GM19372 (cell line): ENCODE measurements at regions not wholly inside any gene's neighbourhood (a gene's known extent, or its start where the extent isn't known, plus 50 kb on each side); places are given as distances from the start of the nearest gene placed in this dataset.
"Not testable (repeated sequence)": the region's sequence is repeated elsewhere in the genome, so short reads cannot be mapped to it uniquely, and the experiment has no call there.

Experiments
- ATAC-seq: cut with Tn5 transposase; IDR thresholded peaks from one replicate; pipeline ENCODE4 v1.9.1; 2021; ENCODE audit warnings: mild to moderate bottlenecking, low read depth, moderate library complexity; ENCODE audit not compliant: unreplicated experiment

DNA sequence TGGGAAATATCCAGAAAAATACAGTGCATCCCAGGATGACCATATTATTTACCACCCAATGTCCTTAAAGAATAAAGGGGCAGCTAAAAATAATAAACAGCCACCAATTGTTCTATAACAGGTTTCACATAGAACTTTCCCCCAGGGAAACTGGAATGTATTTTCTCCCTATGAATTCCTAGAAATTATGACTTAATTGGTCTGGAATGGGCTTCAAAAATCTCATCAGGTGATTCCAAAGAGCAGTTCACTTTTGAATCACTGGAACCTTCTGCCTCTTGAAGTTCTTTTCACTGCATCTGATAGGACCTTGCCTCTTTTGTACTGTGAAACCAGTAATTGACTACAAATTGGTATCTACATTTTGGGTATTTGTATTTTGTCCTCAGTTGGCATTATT, 119.3 kb downstream of the ZNF330 start:
- no peak for ATAC-seq

DNA sequence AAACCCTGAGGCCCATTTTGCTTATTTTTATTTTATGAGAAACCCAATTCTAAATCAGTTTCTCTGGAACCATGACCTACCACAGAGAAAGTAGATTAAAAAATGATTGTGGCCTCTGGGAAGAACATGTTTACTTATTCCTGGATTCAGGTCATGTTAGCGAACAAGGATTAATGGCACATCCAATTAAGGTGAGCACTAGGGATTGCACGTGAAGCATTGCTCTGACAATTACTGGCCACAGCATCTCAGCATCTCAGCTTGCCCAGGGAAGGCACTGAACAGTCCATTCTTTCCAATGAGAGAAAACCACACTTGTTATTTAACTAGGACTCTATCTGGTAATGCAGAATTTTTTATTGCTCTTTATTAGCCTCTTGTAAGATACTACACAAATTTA, 119.8 kb downstream of the ZNF330 start:
- no peak for ATAC-seq

DNA sequence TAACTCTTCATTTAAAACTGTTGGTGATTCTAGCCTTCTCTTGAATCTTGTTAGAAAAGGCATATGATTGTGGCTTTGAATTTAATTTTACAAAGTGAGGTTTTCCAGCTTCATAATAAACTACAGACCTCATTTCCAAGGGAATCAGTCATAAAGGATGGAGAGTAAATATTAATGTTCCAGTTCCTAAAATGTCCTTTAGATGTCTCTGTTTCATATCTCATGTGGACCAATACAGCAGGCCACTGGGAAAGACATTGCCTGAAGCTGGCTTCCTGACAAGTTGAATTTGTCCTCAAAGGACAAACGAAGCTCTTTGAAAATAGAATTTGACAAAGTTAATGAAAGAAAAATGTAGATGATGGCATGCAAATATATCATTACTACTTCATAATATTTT, 125.4 kb downstream of the ZNF330 start:
- ATAC-seq = no peak

DNA sequence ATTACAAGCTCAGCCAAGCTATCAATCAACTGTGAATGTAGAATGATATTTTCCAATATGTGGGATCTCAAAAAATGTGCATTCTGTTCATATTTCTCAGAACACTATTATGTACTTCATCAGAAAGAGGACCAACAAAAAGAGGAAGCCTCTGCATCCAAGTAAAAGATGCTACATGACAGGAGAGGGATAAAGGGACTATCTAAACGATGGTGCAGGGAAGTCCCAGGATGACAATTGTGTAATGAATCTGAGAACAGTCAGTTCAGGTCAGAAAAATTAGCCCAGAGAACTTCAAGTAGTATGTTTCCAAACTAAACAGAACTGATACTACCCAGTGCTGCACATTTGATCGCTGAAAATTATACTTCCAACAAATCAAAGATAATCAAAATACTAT, 127.0 kb downstream of the ZNF330 start:
- no peak for ATAC-seq

DNA sequence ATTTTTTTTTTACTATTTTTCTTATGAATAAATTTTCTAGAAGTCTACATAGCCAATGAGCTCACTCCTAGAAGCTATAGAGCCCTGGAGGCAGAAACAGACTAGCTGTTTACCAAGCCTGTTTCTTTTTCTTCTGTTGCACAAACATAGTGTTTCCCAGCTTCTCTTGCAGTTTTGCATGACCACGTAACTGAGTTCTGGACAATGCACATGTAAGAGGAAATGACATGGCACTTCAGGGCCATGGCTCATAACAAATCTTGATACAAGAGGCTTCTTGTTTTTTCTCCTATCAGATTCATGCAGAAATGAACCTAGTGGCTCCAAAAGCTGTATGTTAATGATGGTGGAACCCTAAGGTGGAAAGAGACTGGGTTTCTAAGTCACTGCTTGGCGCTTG, 127.4 kb downstream of the ZNF330 start:
- peak; percentile 30 for ATAC-seq

DNA sequence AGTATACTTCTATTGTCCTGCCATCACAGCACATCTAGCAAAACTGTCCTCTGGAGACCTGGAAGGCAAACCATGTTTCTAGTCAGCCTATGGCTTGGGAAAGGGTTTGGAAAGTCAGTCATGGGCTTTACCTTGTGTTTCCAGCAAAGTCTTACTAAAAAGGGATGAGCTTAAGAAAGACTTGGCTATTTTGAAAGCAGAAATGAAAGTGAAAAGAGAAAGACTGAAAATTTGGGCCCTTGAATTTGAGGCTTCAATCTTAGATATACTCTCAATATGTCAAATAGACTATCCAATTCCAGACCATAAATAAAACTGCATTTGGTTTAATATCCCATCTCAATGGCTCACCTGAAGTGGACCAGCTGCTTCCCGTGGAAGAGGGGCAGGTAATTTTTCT, 127.9 kb downstream of the ZNF330 start:
- peak; percentile 39 for ATAC-seq

DNA sequence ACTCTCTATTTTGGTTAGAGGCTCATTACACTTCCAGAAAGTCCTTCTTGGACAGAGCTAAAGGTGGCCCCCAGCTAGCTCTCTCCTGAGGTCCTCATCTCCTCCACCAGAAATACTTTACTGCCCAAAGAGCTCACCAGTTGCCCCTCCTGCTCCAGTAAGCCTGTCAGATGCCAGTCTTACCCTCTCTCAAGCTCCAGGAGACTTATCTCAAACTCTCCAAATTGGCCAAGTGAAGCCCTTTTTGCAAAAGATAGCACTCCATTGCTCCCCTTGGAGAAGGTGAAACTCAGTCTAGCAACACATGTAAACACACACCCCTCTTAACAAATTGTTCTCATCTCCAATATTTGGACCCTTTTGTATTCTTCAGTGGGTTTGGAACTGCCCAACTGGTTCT, 128.5 kb downstream of the ZNF330 start:
- no peak for ATAC-seq

DNA sequence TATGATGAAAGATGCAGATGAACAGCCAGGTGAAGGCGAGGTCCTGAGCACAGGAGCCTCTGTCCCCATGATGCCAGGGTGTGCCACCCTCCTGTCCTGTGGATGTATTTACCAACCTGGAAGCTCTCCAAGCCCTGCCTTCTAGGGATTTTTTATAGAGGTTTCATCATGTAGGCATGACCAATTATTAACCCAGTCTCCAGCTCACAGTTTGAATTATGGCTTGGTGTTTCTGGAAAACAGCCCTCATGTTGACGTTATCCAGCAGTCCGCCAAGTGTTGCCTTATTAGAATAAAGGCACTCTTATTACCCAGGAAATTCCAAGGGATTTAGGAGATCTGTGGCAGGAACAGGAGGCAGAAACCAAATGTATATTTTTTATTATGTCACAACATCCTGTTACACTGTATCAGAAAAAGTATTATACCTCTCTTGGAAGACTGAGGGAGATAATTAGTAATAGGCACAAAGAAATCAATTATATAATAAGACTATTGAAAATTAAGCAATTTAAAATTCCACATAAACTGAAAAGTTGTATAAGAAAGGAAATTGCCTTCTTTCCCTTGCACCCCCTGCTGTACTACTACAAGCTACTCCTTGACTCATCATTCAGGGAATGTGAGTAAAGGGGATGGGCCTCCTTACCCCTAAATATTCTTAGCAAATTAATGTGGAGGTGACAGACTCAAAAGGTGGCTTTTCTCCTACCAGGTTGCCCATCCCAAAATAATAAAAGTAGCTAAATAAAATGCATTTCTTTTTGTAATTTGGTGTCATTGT, 129.6 kb downstream of the ZNF330 start:
- ATAC-seq = no peak

DNA sequence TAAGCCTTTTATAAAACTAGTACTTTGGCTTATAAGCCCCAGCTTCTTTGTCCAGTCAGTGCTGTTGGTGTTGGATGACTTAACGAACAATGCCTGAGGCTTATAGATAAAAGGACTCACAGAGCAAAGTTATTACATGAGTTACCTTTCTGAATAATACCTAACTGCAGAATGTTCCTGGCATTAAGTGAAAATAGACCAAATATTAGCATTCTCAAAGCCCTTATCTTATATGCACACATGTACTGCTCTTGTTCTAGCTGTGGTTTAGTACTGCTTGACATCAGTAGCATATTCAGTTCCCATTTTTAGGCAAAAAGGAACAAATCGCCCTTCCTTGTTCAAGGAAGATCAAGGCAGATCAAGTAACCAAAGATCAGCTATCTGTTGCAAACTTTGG, 131.6 kb downstream of the ZNF330 start:
- no peak for ATAC-seq

DNA sequence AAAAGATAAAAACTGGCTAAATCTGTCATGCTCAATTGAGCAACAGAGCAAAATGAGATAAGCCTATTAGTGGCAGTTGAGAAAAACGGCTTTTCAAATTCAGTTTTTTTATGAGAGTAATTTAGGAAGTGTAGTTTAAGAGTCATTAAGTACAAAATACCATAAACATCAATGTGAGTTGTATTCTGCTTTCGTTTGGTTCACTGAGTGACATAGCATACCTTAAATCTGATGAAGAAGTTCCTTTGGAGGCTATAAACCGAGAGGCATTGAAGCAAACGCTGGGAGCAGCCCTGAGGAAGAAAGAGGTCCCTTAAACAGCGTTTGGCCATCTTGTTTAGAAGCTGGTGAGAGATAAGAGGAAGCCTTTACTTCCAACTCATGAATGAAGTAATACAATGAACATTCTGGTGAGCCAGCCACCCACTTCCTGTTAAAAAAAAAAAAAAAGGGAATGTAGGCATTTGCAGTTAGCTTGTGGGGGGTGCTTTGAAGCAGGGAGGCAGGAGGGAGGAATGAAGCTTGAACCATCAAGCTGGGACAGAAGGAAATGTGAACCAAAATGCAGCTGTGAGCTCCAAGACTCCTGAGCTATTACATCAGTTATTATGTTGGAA, 132.3 kb downstream of the ZNF330 start:
- ATAC-seq = no peak

DNA sequence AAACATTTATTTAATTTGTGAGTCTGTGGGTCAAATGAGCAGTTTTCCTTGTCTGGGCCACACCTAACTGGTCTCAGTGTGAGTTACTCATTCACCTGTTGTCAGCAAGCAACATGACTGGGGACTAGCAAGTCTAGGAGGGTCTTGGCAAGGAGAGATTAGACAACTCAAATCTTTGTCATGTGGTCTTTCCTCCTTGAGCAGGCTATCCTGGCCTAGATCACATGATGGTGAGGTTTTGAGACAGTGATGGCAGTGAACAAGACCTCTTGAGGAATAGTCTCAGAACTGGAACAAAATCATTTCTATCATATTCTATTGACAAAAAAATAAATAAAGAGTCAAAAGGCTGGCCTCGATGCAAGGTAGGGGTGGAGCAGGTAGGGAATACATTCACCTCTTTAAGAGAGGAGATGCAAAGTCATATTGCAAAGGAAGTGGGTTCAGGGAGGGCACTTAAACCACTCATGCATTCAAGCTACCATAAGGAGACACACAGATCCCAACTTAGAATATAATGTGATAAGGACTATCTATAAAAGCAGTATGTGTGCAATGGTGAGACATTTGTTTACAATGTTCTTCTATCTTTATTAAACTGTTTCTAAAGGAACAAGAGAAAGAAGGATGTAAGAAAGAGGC, 135.7 kb downstream of the ZNF330 start:
- no peak for ATAC-seq

DNA sequence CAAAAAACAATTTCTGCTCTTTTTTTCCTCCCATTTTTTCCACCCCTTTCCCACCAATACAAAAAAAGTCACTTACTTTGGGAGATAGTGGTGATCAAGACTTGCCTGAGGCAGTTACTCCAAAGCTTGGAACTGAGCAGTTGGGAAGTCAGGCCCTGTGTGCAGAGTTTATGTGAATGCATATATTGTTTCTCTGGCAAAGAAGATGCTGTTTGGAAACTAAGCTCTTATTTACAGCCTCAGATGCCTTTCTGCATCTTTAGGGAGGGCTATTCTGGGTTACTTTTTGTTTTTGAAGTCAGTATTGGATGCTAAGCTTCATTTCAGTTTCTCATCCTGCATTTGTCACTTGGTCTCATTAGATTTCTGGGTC, 136.3 kb downstream of the ZNF330 start:
- ATAC-seq = no peak

DNA sequence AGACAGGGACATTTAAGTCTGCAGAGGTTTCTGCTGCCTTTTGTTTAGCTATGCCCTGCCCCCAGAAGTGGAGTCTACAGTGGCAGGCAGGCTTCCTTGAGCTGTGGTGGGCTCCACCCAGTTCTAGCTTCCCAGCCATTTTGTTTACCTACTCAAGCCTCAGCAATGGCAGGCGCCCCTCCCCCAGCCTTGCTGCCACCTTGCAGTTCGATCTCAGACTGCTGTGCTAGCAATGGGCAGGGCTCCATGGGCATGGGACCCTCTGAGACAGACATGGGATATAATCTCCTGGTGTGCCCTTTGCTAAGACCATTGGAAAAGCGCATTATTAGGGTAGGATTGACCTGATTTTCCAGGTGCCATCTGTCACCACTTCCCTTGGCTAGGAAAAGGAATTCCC, 147.5 kb downstream of the ZNF330 start:
- ATAC-seq = not testable (repeated sequence)

DNA sequence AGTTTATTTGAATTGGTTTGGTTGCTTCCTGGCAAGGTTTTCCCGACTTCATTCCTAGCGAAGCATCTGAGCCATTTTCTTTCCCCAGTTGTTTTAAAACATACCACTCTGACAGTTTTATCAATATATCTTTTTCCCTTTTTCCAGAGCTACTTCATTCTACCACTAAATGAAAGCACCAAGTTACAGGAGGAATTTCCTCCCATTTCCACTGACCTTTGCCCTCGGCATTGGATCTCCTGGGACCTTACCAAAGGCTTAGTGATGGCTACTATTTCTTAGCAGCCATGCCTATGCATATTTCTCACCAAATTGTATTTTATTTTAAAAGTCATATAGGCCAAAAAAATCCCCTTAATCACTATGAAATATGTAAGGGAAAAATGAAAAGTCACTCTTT, 150.5 kb downstream of the ZNF330 start:
- ATAC-seq = no peak

DNA sequence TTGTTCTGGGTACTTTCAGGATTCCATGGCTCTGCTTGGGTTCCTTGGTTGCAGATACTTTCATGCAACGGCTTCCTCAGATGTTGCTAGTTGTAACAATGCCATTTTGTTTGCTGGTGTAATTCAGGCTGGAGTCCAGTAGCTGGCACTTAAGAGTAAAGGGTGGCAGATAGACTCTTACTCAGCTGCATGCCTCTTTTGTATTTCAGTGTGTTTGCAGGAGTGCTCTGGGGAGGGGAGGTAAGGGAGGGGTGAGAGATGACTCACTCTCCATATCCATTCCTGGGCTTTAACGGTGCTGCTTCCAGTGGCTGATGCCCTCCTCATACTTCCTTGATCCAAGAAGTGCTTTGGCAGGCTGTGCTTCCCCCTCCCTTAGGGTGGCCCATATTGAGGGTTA, 155.2 kb downstream of the ZNF330 start:
- ATAC-seq = no peak

DNA sequence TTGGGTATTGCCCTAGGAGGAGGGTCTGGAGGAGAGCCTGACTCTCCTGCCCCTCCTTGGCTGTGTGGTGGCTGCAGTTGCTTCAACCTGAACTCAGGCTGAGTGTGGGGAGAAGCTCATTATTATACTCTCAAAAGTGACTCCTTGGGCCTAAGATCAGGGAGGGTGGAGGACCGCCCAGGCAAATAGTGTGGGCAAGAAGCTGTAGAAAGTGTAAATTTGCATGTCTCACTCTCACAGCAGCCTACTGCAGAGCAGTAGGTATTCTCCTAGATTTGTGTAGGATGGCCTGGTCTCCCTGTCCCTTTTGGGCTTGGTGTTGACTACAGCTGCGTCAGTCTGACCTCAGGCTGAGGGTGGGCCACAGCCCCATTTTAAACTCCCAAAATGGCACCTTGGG, 156.1 kb downstream of the ZNF330 start:
- no peak for ATAC-seq

DNA sequence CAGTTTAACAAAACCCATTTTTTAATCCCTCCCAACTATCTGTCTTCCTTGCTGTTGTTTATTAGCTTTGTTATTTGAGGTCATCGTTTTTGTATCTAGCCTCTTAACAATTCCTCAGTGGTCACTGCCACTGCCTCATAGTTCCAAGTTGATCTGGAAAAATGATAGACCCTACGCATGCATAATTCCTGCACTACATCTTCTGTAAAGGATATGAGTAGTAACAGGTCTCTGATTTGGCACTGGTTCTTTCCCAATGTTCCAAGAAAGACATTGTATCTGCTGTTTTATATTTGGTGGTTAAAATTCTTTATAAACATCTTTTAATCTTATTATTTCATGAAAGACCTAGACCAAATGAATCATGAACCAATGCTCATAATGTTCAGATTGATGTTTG, 166.6 kb downstream of the ZNF330 start:
- no peak for ATAC-seq

DNA sequence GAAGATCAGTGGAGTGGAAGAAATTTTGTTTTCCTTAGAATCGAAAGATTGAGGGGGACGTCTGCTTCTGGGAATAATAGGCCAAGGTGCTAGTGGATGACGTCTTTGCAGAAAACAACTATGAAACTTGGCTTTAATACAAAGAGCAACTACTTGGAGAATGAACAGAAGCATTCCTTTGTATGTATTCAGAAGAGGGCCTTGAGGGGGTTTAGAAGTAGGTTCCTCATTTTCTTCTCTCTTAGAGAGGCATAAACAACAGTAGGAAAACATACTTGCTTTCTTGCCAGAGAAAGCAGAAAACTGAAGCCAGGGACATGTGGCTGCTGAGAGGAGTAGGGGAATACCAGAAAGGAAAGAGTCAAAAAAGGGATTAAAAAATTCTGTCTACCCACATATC, 167.8 kb downstream of the ZNF330 start:
- ATAC-seq = no peak

DNA sequence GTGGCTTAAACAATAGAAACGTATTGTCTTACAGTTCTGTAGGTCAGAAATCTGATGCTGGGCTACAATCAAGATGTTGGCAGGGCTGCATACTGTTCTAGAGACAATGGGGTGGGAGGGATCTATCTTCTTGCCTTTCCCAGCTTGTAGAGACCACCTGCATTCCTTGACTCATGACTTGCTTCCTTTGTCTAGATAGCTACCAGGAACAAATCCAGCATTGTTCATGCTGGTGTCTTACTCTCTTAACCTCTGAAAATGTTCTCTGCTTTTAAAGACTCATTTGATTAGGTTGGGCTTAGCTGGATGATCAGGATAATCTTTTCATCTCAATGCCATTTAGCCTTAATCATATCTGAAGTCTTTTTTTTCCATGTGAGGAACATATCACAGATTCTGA, 169.0 kb downstream of the ZNF330 start:
- ATAC-seq = no peak

DNA sequence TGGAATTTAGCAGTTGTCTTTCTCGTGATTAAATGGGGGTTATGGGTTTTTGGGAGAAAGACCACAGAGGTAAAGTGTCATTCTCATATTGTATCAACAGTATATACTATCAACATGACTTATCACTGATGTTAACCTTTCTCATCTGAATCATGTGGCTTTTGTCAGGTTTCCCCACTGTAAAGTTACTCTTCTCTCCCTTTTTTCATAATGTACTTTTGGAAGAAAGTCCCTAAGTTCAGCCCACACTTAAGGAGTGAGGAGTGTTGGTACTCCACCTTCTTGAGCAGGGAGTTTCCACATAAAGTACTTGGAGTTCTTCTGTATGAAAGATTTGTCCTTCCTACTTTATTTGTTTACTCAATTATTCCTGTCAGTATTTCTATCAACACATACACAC, 169.9 kb downstream of the ZNF330 start:
- no peak for ATAC-seq

DNA sequence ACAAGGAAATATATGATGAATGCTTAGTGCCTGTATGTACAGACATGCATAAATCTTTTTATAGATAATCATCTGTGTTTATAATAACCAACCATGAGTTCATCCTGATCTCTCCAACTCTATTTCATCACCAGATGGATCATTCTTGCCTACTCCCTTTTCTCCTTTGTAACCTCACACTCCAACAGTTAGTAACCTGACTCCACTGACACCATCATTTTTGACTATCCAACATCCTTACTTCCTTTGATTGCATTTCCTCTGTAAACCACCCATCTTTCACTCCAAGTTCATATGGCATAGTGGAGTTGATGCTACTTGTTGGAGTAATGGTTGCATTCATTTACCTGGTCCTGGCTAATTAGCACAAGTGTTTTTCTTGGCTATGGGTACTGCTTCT, 170.6 kb downstream of the ZNF330 start:
- no peak for ATAC-seq

DNA sequence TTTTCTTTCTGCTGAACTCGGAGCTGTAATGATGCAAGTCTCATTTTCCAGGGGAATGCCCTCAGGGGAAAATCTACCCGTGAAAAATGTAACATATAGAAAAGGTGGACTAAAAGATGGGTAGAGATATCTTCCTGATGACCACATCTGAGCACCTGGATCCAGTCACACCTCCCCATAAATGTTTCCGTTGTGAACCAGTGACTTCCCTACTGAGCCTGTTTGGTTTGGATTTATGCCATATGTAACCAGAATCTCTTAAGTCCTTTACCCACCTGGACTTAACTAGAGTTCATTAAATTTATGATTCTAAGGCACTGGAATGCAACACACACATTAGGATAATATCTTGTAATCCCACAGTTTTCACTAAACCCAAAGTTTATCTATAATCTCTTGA, 171.1 kb downstream of the ZNF330 start:
- ATAC-seq = no peak
